ENCODE measurements at regions not wholly inside any gene's neighbourhood (a gene's known extent, or its start where the extent isn't known, plus 50 kb on each side); places are given as distances from the start of the nearest gene placed in this dataset.

DNA sequence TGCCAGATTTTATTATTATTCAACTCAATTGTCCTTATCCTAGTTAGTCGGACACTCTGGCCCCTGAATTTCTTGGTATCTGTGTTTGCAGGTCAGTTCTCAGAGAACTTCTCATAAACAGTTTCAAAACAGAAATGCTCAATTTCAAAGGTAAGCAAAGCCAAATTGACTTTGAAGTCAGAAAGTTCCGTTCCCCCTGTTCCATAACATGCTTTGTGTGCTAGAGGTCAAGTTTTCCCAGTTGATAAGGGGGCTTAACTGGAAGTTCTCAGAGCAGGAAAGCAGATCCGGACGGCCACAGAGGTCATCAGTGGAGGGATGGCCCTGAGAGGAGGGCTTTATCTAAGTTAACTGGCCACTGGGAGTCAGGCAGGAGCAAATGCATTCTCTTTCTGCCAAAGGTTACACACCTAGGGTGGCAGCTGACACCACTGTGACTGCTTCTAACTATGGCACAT lies 417.2 kb downstream of the COG6 start:
- no peak overlapping the region for H3K4me3 ChIP-seq
- peaks cover 11% of the 10 kb centered on the region for H3K4me1 ChIP-seq
- no peak for DNase-seq
- intact Hi-C loops (cut with DNase I), result loop anchor here (5.0 to 10.0 kb wide), 3 partner anchors 120 to 242 kb away; no protein-coding TSS in a partner anchor
- TF ChIP-seq, protein P1, sequence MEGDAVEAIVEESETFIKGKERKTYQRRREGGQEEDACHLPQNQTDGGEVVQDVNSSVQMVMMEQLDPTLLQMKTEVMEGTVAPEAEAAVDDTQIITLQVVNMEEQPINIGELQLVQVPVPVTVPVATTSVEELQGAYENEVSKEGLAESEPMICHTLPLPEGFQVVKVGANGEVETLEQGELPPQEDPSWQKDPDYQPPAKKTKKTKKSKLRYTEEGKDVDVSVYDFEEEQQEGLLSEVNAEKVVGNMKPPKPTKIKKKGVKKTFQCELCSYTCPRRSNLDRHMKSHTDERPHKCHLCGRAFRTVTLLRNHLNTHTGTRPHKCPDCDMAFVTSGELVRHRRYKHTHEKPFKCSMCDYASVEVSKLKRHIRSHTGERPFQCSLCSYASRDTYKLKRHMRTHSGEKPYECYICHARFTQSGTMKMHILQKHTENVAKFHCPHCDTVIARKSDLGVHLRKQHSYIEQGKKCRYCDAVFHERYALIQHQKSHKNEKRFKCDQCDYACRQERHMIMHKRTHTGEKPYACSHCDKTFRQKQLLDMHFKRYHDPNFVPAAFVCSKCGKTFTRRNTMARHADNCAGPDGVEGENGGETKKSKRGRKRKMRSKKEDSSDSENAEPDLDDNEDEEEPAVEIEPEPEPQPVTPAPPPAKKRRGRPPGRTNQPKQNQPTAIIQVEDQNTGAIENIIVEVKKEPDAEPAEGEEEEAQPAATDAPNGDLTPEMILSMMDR (IDR thresholded peaks at IDR 0.05), result no peak
- no peak overlapping the region for H3K27ac ChIP-seq
- no peaks in the 10 kb centered on the region for H3K36me3 ChIP-seq (ENCODE audit: insufficient read depth in 1 of 2, low read depth in 1 of 2)
- H3K27me3 ChIP-seq (ENCODE audit: insufficient read depth in 3 of 3, low read length in 2 of 3), result no peaks in the 10 kb centered on the region
- H3K9me3 ChIP-seq, result no peaks in the 10 kb centered on the region
- ATAC-seq, result no peak
- WGBS, 3 donors, result 84 to 90% (median 87%) methylated on average over 4 of the region's 4 CpGs

DNA sequence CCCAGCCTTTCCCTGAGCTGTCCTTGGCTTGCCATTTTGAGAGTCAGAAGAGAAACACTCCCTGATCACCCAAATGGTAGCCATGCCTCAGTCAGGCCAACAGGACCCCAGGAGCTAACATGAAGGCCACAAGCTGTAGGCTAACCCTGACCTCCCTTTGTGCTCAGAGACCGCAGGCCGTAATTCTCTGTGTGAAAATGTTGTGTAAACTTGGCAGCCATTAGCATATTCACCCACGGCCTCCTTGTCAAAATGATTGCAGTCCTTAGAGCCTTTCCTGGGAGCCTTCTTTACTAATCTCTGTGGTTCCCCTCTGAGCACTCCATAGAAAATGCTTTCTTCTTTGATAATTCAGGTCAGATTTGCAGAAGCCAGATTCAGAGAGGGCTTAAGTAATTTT lies 418.9 kb downstream of the COG6 start:
- 65 to 77% (median 71%) methylated on average over 3 of the region's 3 CpGs for WGBS, 3 donors
- H3K4me1 ChIP-seq, result peaks cover 7% of the 10 kb centered on the region
- H3K27me3 ChIP-seq (ENCODE audit: insufficient read depth in 3 of 3, low read length in 2 of 3), result no peaks in the 10 kb centered on the region
- TF ChIP-seq, protein P1 (IDR thresholded peaks at IDR 0.05), result no peak
- intact Hi-C loops (cut with DNase I), result loop anchor here (5.0 to 10.0 kb wide), 3 partner anchors 118 to 240 kb away; no protein-coding TSS in a partner anchor
- no peak overlapping the region for H3K4me3 ChIP-seq
- H3K27ac ChIP-seq, result no peak overlapping the region
- ATAC-seq (peak in 1 of 4 donors; percentile 19), DNase-seq (no peak)
- H3K9me3 ChIP-seq, result no peaks in the 10 kb centered on the region
- no peaks in the 10 kb centered on the region for H3K36me3 ChIP-seq (ENCODE audit: insufficient read depth in 1 of 2, low read depth in 1 of 2)

DNA sequence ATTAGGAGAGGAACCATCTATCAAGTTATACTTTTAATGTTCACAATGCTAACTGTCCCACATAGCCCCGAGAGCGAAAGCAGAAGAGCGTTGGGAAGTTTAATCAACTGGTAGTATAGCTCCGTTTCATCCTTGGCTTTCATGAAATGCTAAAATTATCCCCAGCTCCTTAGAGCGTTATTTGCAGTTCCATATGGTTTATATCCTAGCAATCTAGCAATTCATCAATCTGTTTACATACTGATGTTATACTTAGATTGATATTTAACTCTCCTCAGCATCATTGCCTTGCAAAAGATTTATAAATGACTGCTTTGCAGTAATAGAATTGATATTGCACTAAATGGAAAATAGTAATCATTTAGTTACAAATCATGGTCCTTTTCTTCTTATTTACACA lies 419.8 kb downstream of the COG6 start:
- no peak for DNase-seq
- TF ChIP-seq, protein P1 (IDR thresholded peaks at IDR 0.05), result no peak
- 93 to 94% (median 94%) methylated on average over 5 of the region's 5 CpGs for WGBS, 3 donors
- H3K4me3 ChIP-seq, result no peak overlapping the region
- intact Hi-C loops (cut with DNase I), result loop anchor here in 1 of 2 donors (10.0 kb wide), 2 partner anchors 150 to 240 kb away; no protein-coding TSS in a partner anchor
- H3K27me3 ChIP-seq (ENCODE audit: insufficient read depth in 3 of 3, low read length in 2 of 3), result no peaks in the 10 kb centered on the region
- no peaks in the 10 kb centered on the region for H3K36me3 ChIP-seq (ENCODE audit: insufficient read depth in 1 of 2, low read depth in 1 of 2)
- no peak overlapping the region for H3K27ac ChIP-seq
- no peak for ATAC-seq
- H3K4me1 ChIP-seq, result no peaks in the 10 kb centered on the region
- H3K9me3 ChIP-seq, result no peaks in the 10 kb centered on the region

DNA sequence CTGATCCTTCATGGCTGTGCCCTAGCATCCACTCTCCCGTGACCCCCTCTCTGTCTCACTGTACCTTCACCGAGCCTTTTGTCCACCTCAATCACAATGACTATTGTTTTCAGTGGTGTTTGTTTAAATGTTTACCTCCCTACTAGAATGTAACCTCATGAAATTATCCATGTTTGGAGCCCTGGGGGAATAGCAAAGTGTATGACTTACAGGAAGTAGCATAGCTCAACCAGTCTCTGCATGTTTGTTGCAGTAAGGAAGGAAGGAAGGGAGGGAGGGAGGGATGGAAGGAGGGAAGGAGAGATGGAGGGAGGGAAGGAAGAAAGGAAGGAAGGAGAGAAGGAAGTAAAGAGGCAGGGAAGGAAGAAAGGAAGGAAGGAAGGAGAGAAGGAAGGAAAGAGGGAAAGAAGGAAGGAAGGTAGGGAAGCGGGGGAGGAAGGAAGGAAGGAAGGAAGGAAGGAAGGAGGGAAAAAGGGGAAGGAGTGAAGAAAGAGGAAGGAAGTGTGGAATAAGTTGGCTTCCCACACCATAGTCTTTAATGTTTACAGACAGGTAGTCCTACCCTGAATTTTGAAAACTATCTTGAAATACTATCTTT lies 421.4 kb downstream of the COG6 start:
- 86 to 93% (median 88%) methylated on average over 3 of the region's 3 CpGs for WGBS, 3 donors
- TF ChIP-seq, protein P1 (IDR thresholded peaks at IDR 0.05), result no peak
- Histone ChIP-seq H3K27me3 (ENCODE audit: insufficient read depth in 3 of 3, low read length in 2 of 3) (no peaks in the 10 kb centered on the region), H3K9me3 (no peaks in the 10 kb centered on the region), H3K36me3 (ENCODE audit: insufficient read depth in 1 of 2, low read depth in 1 of 2) (no peaks in the 10 kb centered on the region), H3K4me1 (no peaks in the 10 kb centered on the region), H3K4me3 (no peak overlapping the region), H3K27ac (no peak overlapping the region)
- ATAC-seq (no peak), DNase-seq (no peak)
- intact Hi-C loops (cut with DNase I), result loop anchor here in 1 of 2 donors (10.0 kb wide), 2 partner anchors 148 to 238 kb away; no protein-coding TSS in a partner anchor
